Loucy (cell line): ENCODE measurements at regions not wholly inside any gene's neighbourhood (a gene's known extent, or its start where the extent isn't known, plus 50 kb on each side); places are given as distances from the start of the nearest gene placed in this dataset.

Experiments used
- H2AFZ ChIP-seq: fragments of 200-600 bp; sonication (generic); 2 replicates; pipeline ENCODE4 v1.6.0; 2016; ENCODE audit warnings: antibody characterized with exemption, mild to moderate bottlenecking, low read length, moderate library complexity
- H3F3A ChIP-seq: fragments of 200-600 bp; 2 replicates; pipeline ENCODE4 v1.6.0; 2016; ENCODE audit warnings: antibody characterized with exemption, low read depth, mild to moderate bottlenecking
- H3K27me3 ChIP-seq: fragments of 200-600 bp; sonication (generic); 2 replicates; pipeline ENCODE4 v1.6.1; 2014; ENCODE audit warnings: low read length, mild to moderate bottlenecking; ENCODE audit not compliant: insufficient read depth, poor library complexity, severe bottlenecking
- H3K36me3 ChIP-seq: fragments of 200-600 bp; sonication (generic); 2 replicates; pipeline ENCODE4 v1.6.1; 2016; ENCODE audit warnings: low read length; ENCODE audit not compliant: insufficient read depth
- H3K4me1 ChIP-seq: fragments of 200-600 bp; sonication (generic); 2 replicates; pipeline ENCODE4 v1.5.1; 2014; ENCODE audit warnings: low read length, mild to moderate bottlenecking; ENCODE audit not compliant: insufficient read depth, poor library complexity, severe bottlenecking
- H3K4me2 ChIP-seq: fragments of 200-600 bp; sonication (generic); 2 replicates; pipeline ENCODE4 v1.6.0; 2014; ENCODE audit warnings: antibody characterized with exemption, low read length, low read depth, mild to moderate bottlenecking; ENCODE audit not compliant: poor library complexity, severe bottlenecking
- H3K4me3 ChIP-seq: fragments of 200-600 bp; sonication (generic); 2 replicates; pipeline ENCODE4 v1.5.1; 2014; ENCODE audit warnings: low read length, mild to moderate bottlenecking, mixed read lengths; ENCODE audit not compliant: poor library complexity, severe bottlenecking
- H3K79me2 ChIP-seq: fragments of 200-600 bp; sonication (generic); 2 replicates; pipeline ENCODE4 v1.6.1; 2014; ENCODE audit warnings: low read length; ENCODE audit not compliant: insufficient read depth
- H3K9ac ChIP-seq: fragments of 200-600 bp; sonication (generic); 2 replicates; pipeline ENCODE4 v1.6.0; 2014; ENCODE audit warnings: mild to moderate bottlenecking, low read depth, low read length, moderate library complexity; ENCODE audit not compliant: poor library complexity, severe bottlenecking
- H3K9me2 ChIP-seq: fragments of 200-600 bp; sonication (generic); replicated peaks from 2 replicates; pipeline ENCODE4 v1.6.1; 2016; ENCODE audit warnings: low read depth, low read length, mixed read lengths
- H3K9me3 ChIP-seq: fragments of 200-600 bp; sonication (generic); 2 replicates; pipeline ENCODE4 v1.6.1; 2014; ENCODE audit warnings: mild to moderate bottlenecking, antibody characterized with exemption, low read length, low read depth; ENCODE audit not compliant: insufficient read depth
- H4K20me1 ChIP-seq: fragments of 200-600 bp; sonication (generic); 2 replicates; pipeline ENCODE4 v1.6.0; 2014; ENCODE audit warnings: antibody characterized with exemption, low read length, mild to moderate bottlenecking; ENCODE audit not compliant: insufficient read depth, poor library complexity, severe bottlenecking
- EZH2phosphoT487 ChIP-seq: fragments of 200-600 bp; IDR thresholded peaks from 2 replicates; pipeline ENCODE4 v1.6.1; 2018; ENCODE audit warnings: antibody characterized with exemption, mild to moderate bottlenecking, moderate library complexity, borderline replicate concordance
- TF ChIP-seq, protein P1 (sequence below): fragments of 200-600 bp; sonication (generic); conservative IDR thresholded peaks from 2 replicates; pipeline ENCODE4 v1.5.1; 2014; ENCODE audit warnings: mild to moderate bottlenecking, antibody characterized with exemption, low read length

DNA sequence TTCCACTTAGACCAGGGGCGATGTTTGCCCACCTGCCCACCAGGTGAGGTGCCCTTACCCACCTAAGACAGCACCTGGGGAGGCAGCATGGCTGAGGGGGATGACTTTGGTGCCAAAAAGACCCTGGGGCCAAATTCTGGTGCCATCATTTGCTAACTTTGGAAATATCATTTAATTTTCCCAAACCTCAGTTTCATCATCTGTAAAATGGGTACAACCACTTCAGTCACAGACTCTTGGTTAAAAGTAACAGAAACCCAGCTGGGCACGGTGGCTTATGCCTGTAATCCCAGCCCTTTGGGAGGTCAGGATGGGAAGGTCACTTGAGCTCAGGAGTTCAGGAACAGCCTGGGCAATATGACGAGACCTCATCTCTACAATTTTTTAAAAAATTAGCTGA, 177.8 kb downstream of the USP12 start:
- H4K20me1 ChIP-seq = no peaks in the 10 kb centered on the region
- H3K9me3 ChIP-seq = no peaks in the 10 kb centered on the region
- no peak overlapping the region for H3K4me3 ChIP-seq
- no peaks in the 10 kb centered on the region for H3K27me3 ChIP-seq
- no peaks in the 10 kb centered on the region for H3F3A ChIP-seq
- no peak overlapping the region for H3K4me2 ChIP-seq
- H3K36me3 ChIP-seq = no peaks in the 10 kb centered on the region
- no peaks in the 10 kb centered on the region for H3K79me2 ChIP-seq
- no peaks in the 10 kb centered on the region for H3K9me2 ChIP-seq
- peaks cover 19% of the 10 kb centered on the region for H3K4me1 ChIP-seq
- H2AFZ ChIP-seq = no peak overlapping the region
- TF ChIP-seq, protein P1, sequence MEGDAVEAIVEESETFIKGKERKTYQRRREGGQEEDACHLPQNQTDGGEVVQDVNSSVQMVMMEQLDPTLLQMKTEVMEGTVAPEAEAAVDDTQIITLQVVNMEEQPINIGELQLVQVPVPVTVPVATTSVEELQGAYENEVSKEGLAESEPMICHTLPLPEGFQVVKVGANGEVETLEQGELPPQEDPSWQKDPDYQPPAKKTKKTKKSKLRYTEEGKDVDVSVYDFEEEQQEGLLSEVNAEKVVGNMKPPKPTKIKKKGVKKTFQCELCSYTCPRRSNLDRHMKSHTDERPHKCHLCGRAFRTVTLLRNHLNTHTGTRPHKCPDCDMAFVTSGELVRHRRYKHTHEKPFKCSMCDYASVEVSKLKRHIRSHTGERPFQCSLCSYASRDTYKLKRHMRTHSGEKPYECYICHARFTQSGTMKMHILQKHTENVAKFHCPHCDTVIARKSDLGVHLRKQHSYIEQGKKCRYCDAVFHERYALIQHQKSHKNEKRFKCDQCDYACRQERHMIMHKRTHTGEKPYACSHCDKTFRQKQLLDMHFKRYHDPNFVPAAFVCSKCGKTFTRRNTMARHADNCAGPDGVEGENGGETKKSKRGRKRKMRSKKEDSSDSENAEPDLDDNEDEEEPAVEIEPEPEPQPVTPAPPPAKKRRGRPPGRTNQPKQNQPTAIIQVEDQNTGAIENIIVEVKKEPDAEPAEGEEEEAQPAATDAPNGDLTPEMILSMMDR = no peak
- no peak for TF ChIP-seq EZH2phosphoT487
- no peak overlapping the region for H3K9ac ChIP-seq

DNA sequence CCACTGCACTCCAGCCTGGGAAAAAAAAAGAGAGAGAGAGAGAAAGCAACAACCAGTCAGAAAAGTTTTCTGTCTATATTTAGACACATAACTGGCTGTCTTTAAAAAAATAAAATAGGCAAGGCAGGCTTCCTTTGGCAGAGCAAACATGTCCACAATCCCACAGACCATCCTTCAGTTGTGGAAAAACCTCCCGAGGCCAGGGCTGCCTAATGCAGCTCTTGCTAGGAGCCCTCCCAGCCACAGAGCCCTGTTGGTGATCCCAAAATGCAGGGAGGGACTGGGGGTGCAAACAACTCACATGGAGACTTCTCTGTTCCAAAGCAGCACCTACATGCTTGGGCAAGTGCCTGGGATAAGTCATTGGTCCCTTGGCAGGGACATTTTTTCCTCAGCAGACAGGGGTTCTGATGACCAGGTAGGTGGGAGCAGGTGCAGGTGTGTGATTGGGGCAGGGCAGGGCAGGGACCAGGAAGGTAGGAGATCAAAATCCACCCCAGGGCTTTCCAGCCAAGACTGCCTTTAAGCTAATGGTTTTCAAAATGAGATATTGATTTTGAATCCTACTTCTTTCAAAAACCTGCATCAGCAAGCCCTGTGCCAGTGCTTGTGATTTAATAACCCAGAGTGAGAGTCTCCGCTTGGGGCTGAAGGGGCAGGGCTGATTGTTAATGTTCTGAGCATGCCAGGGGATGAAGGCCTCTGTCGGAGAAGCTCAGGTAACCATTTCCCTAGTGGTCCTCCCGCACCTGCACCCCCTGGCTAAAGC, 178.5 kb downstream of the USP12 start:
- H3K9ac ChIP-seq = no peak overlapping the region
- no peaks in the 10 kb centered on the region for H3F3A ChIP-seq
- H4K20me1 ChIP-seq = no peaks in the 10 kb centered on the region
- H3K36me3 ChIP-seq = no peaks in the 10 kb centered on the region
- peaks cover 16% of the 10 kb centered on the region for H3K4me1 ChIP-seq
- H3K27me3 ChIP-seq = no peaks in the 10 kb centered on the region
- no peak overlapping the region for H3K4me3 ChIP-seq
- TF ChIP-seq, protein P1 = no peak
- TF ChIP-seq EZH2phosphoT487 = no peak
- no peak overlapping the region for H2AFZ ChIP-seq
- no peak overlapping the region for H3K4me2 ChIP-seq
- no peaks in the 10 kb centered on the region for H3K9me2 ChIP-seq
- H3K9me3 ChIP-seq = no peaks in the 10 kb centered on the region
- H3K79me2 ChIP-seq = no peaks in the 10 kb centered on the region

DNA sequence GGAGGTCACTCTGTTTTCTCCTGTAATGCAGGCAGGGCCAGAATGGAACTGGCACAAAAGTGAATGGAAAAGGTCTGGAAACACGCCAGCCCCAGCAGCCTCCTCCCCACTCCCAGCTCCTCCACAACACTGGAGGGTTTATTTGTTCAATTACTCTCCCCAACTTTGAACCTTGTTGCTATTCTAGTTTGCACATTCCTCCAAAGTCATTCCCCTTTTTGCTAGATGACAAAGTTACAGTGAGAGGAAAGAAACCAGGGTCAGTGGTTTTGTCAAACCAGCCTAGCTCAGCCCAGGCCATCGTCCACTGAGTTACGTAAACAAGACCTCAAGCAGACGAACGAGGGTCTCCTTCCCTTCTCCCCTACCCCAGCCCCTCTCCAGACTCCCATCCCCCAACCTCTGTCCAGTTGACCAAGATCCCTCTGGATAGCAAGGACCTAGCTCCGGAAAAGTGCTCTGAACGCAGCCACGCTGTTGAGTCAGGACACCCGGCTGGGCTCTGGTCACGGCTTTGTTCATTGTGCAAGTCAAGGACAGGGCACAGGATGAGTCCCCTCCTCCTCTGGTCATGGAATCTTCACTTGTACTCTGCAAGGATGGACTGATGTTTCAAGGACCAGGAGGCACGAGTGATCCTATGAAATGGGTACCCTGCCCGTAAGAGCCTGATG, 180.0 kb downstream of the USP12 start:
- Histone ChIP-seq H3K9ac (no peak overlapping the region), H3K4me3 (no peak overlapping the region), H3K9me2 (no peaks in the 10 kb centered on the region), H2AFZ (no peak overlapping the region), H3K4me2 (no peak overlapping the region), H3K36me3 (no peaks in the 10 kb centered on the region), H3K79me2 (no peaks in the 10 kb centered on the region), H3K27me3 (no peaks in the 10 kb centered on the region), H3K4me1 (peaks cover 1% of the 10 kb centered on the region), H3F3A (no peaks in the 10 kb centered on the region), H4K20me1 (no peaks in the 10 kb centered on the region), H3K9me3 (no peaks in the 10 kb centered on the region)
- TF ChIP-seq, protein P1 = no peak
- no peak for TF ChIP-seq EZH2phosphoT487
